ENCODE measurements at regions not wholly inside any gene's neighbourhood (a gene's known extent, or its start where the extent isn't known, plus 50 kb on each side); places are given as distances from the start of the nearest gene placed in this dataset.

DNA sequence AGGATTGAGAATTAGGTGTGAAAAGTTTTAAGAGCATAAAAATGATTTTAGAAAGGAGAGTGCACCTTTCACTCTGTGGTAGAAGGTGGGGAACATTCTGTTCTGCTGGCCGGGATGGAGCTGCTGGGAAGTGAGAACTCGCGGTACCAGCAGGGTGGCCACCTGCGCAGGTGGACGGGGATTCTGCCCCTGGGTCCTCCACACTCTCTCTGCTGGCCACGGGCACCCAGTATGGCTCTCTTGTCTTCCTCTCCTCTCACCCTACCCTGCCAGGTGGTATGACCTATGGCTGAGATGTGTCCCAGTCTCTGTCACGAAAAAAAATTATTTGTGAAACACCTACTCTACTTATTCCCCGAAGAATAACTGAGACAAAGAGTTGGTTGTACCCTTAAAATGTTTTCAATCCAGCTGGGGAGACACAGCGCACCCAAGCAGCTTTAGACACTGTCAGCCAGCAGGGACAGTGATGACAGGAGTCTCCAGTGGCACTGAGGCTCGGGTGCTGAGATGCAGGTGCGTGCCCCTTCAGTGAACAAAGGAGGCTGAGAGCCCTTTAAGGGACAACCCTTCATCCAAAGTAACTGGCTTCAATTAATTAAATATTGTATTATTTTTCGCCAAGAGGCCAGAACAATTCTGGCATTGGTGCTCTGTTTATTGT lies 195.4 kb downstream of the TBXT start:
- intact Hi-C loops (cut with DNase I) = no loop called here

DNA sequence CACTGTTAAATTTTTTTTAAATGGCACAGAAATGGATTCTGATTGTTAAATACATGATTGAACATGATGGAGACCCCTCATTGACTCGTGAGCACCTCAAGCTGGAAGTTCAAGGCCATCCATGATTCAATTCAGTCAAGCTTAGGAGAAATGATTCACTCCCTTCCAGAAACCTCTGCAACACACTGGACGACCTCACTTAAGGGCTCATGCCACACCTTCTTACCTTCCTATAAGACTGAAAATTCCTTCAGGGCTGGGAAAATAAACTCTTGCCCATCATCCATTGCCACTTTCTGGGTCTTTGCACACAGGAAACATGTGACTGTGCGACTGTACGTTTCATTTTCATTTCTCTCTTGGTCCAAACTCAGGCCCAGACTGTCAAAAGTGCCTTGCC lies 196.4 kb downstream of the TBXT start:
- Histone ChIP-seq H3K27ac (no peak overlapping the region), H3K36me3 (no peaks in the 10 kb centered on the region), H3K4me3 (no peak overlapping the region), H3K4me1 (no peaks in the 10 kb centered on the region), H3K9ac (ENCODE audit: low read depth in 2 of 2, low read length in 2 of 2) (no peak overlapping the region), H3K9me3 (no peaks in the 10 kb centered on the region), H3K27me3 (no peaks in the 10 kb centered on the region)
- TF ChIP-seq, protein P1, sequence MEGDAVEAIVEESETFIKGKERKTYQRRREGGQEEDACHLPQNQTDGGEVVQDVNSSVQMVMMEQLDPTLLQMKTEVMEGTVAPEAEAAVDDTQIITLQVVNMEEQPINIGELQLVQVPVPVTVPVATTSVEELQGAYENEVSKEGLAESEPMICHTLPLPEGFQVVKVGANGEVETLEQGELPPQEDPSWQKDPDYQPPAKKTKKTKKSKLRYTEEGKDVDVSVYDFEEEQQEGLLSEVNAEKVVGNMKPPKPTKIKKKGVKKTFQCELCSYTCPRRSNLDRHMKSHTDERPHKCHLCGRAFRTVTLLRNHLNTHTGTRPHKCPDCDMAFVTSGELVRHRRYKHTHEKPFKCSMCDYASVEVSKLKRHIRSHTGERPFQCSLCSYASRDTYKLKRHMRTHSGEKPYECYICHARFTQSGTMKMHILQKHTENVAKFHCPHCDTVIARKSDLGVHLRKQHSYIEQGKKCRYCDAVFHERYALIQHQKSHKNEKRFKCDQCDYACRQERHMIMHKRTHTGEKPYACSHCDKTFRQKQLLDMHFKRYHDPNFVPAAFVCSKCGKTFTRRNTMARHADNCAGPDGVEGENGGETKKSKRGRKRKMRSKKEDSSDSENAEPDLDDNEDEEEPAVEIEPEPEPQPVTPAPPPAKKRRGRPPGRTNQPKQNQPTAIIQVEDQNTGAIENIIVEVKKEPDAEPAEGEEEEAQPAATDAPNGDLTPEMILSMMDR (IDR thresholded peaks at IDR 0.05) = no peak
- intact Hi-C loops (cut with DNase I) = no loop called here
- DNase-seq = no peak

More for the DNA sequence above, 195.4 kb downstream of the TBXT start:
- H3K4me3 ChIP-seq = no peak overlapping the region
- no peaks in the 10 kb centered on the region for H3K36me3 ChIP-seq
- no peak overlapping the region for H3K9ac ChIP-seq (ENCODE audit: low read depth in 2 of 2, low read length in 2 of 2)
- no peaks in the 10 kb centered on the region for H3K27me3 ChIP-seq
- H3K9me3 ChIP-seq = no peaks in the 10 kb centered on the region
- TF ChIP-seq, protein P1 (IDR thresholded peaks at IDR 0.05) = no peak
- no peak overlapping the region for H3K27ac ChIP-seq
- no peaks in the 10 kb centered on the region for H3K4me1 ChIP-seq
- no peak for DNase-seq

DNA sequence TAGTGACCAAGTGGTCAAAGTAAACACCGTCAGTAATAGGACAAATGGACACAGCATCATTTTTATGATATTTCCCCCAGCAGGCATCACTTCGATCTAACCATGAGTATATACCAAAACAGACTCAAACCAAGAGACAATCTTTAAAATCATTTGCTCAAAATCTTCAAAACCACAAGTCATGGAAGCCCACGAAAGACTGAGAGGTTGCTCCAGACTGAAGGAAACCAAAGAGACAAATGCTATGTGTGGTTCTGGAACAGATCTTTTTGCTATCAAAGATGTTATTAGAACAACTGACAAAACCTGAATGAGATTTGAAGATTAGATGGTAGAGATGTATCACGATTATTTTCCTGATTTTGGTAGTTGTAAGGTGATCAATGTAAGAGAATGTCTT lies 197.7 kb downstream of the TBXT start:
- no peaks in the 10 kb centered on the region for H3K36me3 ChIP-seq
- intact Hi-C loops (cut with DNase I) = no loop called here

DNA sequence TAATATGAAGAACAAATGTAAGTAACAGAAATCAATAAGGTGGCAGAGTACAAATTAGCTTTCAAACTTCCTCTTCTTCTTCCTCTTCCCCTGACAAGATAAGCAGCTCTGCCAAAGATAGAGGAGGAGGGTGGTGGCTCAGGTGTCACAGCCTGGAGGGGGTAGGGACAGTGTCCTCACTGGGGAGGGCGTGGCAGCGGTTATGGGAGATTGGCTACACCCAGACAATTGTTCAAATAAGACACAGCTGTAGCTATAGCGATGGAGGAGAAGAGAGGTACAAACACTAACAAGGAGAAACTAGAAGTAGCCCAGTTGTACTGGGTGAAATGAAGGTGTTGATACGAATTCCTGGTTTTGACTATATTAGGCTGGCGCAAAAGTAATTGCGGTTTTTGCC lies 198.5 kb downstream of the TBXT start:
- no peaks in the 10 kb centered on the region for H3K36me3 ChIP-seq
- intact Hi-C loops (cut with DNase I) = no loop called here
- H3K9me3 ChIP-seq = no peaks in the 10 kb centered on the region
- no peak overlapping the region for H3K9ac ChIP-seq (ENCODE audit: low read depth in 2 of 2, low read length in 2 of 2)
- DNase-seq = no peak
- H3K4me3 ChIP-seq = no peak overlapping the region
- H3K27ac ChIP-seq = no peak overlapping the region
- no peaks in the 10 kb centered on the region for H3K27me3 ChIP-seq
- TF ChIP-seq, protein P1 (IDR thresholded peaks at IDR 0.05) = no peak
- no peaks in the 10 kb centered on the region for H3K4me1 ChIP-seq

More for the DNA sequence above, 197.7 kb downstream of the TBXT start:
- H3K9me3 ChIP-seq = no peaks in the 10 kb centered on the region
- H3K9ac ChIP-seq (ENCODE audit: low read depth in 2 of 2, low read length in 2 of 2) = no peak overlapping the region
- no peaks in the 10 kb centered on the region for H3K4me1 ChIP-seq
- H3K27ac ChIP-seq = no peak overlapping the region
- H3K27me3 ChIP-seq = no peaks in the 10 kb centered on the region
- no peak for DNase-seq
- H3K4me3 ChIP-seq = no peak overlapping the region
- TF ChIP-seq, protein P1 (IDR thresholded peaks at IDR 0.05) = no peak

DNA sequence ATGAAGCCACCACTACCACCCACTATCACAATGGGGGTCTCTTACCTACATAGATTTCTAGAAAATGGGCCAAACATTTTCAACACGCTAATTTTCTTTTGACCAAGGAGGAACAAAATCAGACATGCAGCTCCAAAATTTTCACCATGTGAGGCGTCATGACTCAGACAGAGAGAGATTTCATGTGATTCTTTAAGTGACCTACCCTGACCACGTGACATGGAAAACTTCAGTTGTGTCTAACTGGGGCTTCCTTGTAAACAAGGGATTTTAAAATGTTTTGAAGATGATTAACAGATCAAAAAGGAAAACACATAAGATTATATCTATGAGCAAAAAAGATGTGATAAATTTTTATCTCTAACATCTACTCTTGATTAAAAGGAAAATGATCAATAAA lies 199.2 kb downstream of the TBXT start:
- intact Hi-C loops (cut with DNase I) = no loop called here
- H3K27me3 ChIP-seq = no peaks in the 10 kb centered on the region
- H3K27ac ChIP-seq = no peak overlapping the region
- no peaks in the 10 kb centered on the region for H3K9me3 ChIP-seq
- H3K36me3 ChIP-seq = no peaks in the 10 kb centered on the region
- no peaks in the 10 kb centered on the region for H3K4me1 ChIP-seq
- H3K9ac ChIP-seq (ENCODE audit: low read depth in 2 of 2, low read length in 2 of 2) = no peak overlapping the region
- DNase-seq = no peak
- no peak overlapping the region for H3K4me3 ChIP-seq
- TF ChIP-seq, protein P1 (IDR thresholded peaks at IDR 0.05) = no peak

All from colonic mucosa (tissue), 4 donors.